ENCODE measurements at regions not wholly inside any gene's neighbourhood (a gene's known extent, or its start where the extent isn't known, plus 50 kb on each side); places are given as distances from the start of the nearest gene placed in this dataset.

DNA sequence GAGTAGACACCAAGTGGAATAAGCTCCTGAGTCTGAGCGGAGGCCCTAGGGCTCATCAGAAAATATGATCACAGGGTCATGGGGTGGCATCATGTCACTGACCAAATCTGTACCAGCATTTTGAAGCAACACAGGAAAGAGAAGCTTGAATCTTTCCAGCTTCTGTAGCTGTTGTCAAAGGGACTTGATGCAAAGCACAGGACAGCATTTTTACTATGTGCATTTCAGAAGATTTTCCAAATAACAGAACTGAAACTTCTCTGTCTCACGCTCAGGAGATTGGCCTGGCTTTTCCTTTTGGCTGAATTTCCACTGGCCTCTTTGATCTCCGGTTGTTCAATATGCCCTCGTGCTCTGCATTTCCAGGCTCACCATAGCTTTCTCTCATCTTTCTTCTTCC is 127.2 kb upstream of the ATP1B1 start:
- H3K79me2 ChIP-seq (ENCODE audit: insufficient read depth, low read depth, low read length), result no peaks in the 10 kb centered on the region
- no peaks in the 10 kb centered on the region for H4K20me1 ChIP-seq (ENCODE audit: insufficient read depth, low read length)
- TF ChIP-seq EZH2phosphoT487 (IDR thresholded peaks at IDR 0.05; ENCODE audit: borderline replicate concordance, low read depth, low read length), result no peak
- no peak overlapping the region for H3K4me2 ChIP-seq (ENCODE audit: low read length)
- H3K4me1 ChIP-seq (ENCODE audit: insufficient read depth, low read length, poor library complexity, severe bottlenecking), result no peaks in the 10 kb centered on the region
- POLR2A ChIA-PET, result no interaction called here
- intact Hi-C loops (cut with micrococcal nuclease; ENCODE audit: unreplicated experiment), result no loop called here
- H3K27ac ChIP-seq (ENCODE audit: low read depth, low read length, poor library complexity, severe bottlenecking), result no peak overlapping the region
- no TSS peak for BruUV-seq (replicated peaks)
- no peaks in the 10 kb centered on the region for H3K36me3 ChIP-seq (ENCODE audit: insufficient read depth, low read length)
- H3K9me3 ChIP-seq (ENCODE audit: low read length), result no peaks in the 10 kb centered on the region
- DNase-seq (ENCODE audit: low spot score), result no peak
- CTCF ChIA-PET (ENCODE audit: unreplicated experiment), result interaction anchor here (0.6 kb wide), 1 partner anchor 360 kb away, joined by 3 read pairs; no protein-coding TSS in a partner anchor
- H2AFZ ChIP-seq (ENCODE audit: low read length), result no peak overlapping the region
- no peak overlapping the region for H3K4me3 ChIP-seq (ENCODE audit: low read depth, low read length, poor library complexity, severe bottlenecking)
- H3K9me2 ChIP-seq (ENCODE audit: insufficient read depth, low read length), result no peaks in the 10 kb centered on the region

DNA sequence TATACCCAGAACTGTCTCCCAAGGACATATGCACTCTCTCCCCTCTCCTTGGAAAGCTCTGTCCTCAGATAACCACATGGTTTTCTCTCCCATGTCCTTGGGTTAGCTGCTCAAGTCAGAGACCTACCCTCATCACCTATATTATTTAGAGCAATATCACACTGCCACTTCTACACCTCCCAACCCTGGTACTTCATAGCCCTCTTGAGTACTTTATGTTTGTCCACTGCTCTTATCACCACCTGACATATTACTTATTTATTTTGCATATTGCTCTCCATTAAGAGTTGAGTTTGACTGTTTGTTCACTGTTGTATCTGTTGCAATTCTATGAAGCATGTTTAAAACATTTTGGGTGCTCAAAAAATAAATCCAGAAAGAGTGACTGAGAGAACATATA is 126.3 kb upstream of the ATP1B1 start:
- POLR2A ChIA-PET, result interaction anchor here (0.9 kb wide), 1 partner anchor 9 kb away, joined by 3 read pairs; no protein-coding TSS in a partner anchor
- no TSS peak for BruUV-seq (replicated peaks)
- Histone ChIP-seq H3K4me2 (ENCODE audit: low read length) (no peak overlapping the region), H3K79me2 (ENCODE audit: insufficient read depth, low read depth, low read length) (no peaks in the 10 kb centered on the region), H4K20me1 (ENCODE audit: insufficient read depth, low read length) (no peaks in the 10 kb centered on the region), H2AFZ (ENCODE audit: low read length) (no peak overlapping the region), H3K27ac (ENCODE audit: low read depth, low read length, poor library complexity, severe bottlenecking) (no peak overlapping the region), H3K9me3 (ENCODE audit: low read length) (no peaks in the 10 kb centered on the region), H3K4me3 (ENCODE audit: low read depth, low read length, poor library complexity, severe bottlenecking) (no peak overlapping the region), H3K36me3 (ENCODE audit: insufficient read depth, low read length) (no peaks in the 10 kb centered on the region), H3K4me1 (ENCODE audit: insufficient read depth, low read length, poor library complexity, severe bottlenecking) (no peaks in the 10 kb centered on the region), H3K9me2 (ENCODE audit: insufficient read depth, low read length) (no peaks in the 10 kb centered on the region)
- CTCF ChIA-PET (ENCODE audit: unreplicated experiment), result no interaction called here
- DNase-seq (ENCODE audit: low spot score), result no peak
- intact Hi-C loops (cut with micrococcal nuclease; ENCODE audit: unreplicated experiment), result loop anchor here (10.0 kb wide), 1 partner anchor 65 kb away; no protein-coding TSS in a partner anchor
- TF ChIP-seq, protein P1, sequence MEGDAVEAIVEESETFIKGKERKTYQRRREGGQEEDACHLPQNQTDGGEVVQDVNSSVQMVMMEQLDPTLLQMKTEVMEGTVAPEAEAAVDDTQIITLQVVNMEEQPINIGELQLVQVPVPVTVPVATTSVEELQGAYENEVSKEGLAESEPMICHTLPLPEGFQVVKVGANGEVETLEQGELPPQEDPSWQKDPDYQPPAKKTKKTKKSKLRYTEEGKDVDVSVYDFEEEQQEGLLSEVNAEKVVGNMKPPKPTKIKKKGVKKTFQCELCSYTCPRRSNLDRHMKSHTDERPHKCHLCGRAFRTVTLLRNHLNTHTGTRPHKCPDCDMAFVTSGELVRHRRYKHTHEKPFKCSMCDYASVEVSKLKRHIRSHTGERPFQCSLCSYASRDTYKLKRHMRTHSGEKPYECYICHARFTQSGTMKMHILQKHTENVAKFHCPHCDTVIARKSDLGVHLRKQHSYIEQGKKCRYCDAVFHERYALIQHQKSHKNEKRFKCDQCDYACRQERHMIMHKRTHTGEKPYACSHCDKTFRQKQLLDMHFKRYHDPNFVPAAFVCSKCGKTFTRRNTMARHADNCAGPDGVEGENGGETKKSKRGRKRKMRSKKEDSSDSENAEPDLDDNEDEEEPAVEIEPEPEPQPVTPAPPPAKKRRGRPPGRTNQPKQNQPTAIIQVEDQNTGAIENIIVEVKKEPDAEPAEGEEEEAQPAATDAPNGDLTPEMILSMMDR (conservative IDR thresholded peaks at IDR 0.05; ENCODE audit: low read length), result no peak
- TF ChIP-seq EZH2phosphoT487 (IDR thresholded peaks at IDR 0.05; ENCODE audit: borderline replicate concordance, low read depth, low read length), result no peak

DNA sequence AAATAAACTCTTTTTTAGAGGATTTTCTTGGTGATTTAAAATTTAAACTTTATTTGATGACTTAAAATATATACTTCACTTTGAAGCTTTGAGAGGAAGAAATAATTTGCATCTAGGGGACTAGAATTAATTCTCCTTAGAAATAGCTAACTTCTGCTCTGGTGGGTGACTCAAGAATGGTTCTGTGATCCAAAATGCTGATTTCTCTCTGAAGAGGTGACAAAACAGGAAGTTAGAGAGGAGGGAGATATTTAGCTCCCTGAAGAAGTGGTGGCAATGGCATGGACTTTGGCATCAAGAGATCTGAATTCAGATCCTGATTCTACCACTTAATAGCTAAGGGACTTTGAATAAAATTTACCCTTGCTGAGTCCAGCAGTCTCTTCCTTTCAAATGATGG is 125.8 kb upstream of the ATP1B1 start:
- DNase-seq (ENCODE audit: low spot score), result no peak
- Histone ChIP-seq H3K9me2 (ENCODE audit: insufficient read depth, low read length) (no peaks in the 10 kb centered on the region), H3K4me3 (ENCODE audit: low read depth, low read length, poor library complexity, severe bottlenecking) (no peak overlapping the region), H4K20me1 (ENCODE audit: insufficient read depth, low read length) (no peaks in the 10 kb centered on the region), H3K27ac (ENCODE audit: low read depth, low read length, poor library complexity, severe bottlenecking) (no peak overlapping the region), H2AFZ (ENCODE audit: low read length) (no peak overlapping the region), H3K79me2 (ENCODE audit: insufficient read depth, low read depth, low read length) (no peaks in the 10 kb centered on the region), H3K4me2 (ENCODE audit: low read length) (no peak overlapping the region), H3K36me3 (ENCODE audit: insufficient read depth, low read length) (no peaks in the 10 kb centered on the region), H3K9me3 (ENCODE audit: low read length) (no peaks in the 10 kb centered on the region), H3K4me1 (ENCODE audit: insufficient read depth, low read length, poor library complexity, severe bottlenecking) (no peaks in the 10 kb centered on the region)
- no TSS peak for BruUV-seq (replicated peaks)
- CTCF ChIA-PET (ENCODE audit: unreplicated experiment), result no interaction called here
- POLR2A ChIA-PET, result interaction anchor here (0.9 to 1.2 kb wide), 2 partner anchors 9 kb away, joined by 3 read pairs; no protein-coding TSS in a partner anchor
- intact Hi-C loops (cut with micrococcal nuclease; ENCODE audit: unreplicated experiment), result loop anchor here (10.0 kb wide), 1 partner anchor 64 kb away; no protein-coding TSS in a partner anchor
- TF ChIP-seq, protein P1 (conservative IDR thresholded peaks at IDR 0.05; ENCODE audit: low read length), result no peak
- TF ChIP-seq EZH2phosphoT487 (IDR thresholded peaks at IDR 0.05; ENCODE audit: borderline replicate concordance, low read depth, low read length), result no peak
